NCI-H526 treated with DMSO at 0.1 percent for 48 hours (cell line): ENCODE measurements at regions not wholly inside any gene's neighbourhood (a gene's known extent, or its start where the extent isn't known, plus 50 kb on each side); places are given as distances from the start of the nearest gene placed in this dataset.

Experiments used
- DNase-seq: peaks from one replicate; lab custom pipeline; 2025; lab: John Stamatoyannopoulos, UW

- DNase-seq = no peak
Measured at GRCh38 chr14:71467361-71467811, 464.8 kb upstream of the RGS6 start.

- DNase-seq = no peak
Measured at GRCh38 chr14:71468701-71469100, 463.5 kb upstream of the RGS6 start.

- DNase-seq = no peak
Measured at GRCh38 chr14:71469643-71470335, 462.4 kb upstream of the RGS6 start.

- no peak for DNase-seq
Measured at GRCh38 chr14:71471634-71472355, 460.4 kb upstream of the RGS6 start.

GRCh38 chr14:71472356-71473340 is 459.6 kb upstream of the RGS6 start:
- no peak for DNase-seq

- DNase-seq = no peak
Measured at GRCh38 chr14:71473843-71474242, 458.4 kb upstream of the RGS6 start.

DNA sequence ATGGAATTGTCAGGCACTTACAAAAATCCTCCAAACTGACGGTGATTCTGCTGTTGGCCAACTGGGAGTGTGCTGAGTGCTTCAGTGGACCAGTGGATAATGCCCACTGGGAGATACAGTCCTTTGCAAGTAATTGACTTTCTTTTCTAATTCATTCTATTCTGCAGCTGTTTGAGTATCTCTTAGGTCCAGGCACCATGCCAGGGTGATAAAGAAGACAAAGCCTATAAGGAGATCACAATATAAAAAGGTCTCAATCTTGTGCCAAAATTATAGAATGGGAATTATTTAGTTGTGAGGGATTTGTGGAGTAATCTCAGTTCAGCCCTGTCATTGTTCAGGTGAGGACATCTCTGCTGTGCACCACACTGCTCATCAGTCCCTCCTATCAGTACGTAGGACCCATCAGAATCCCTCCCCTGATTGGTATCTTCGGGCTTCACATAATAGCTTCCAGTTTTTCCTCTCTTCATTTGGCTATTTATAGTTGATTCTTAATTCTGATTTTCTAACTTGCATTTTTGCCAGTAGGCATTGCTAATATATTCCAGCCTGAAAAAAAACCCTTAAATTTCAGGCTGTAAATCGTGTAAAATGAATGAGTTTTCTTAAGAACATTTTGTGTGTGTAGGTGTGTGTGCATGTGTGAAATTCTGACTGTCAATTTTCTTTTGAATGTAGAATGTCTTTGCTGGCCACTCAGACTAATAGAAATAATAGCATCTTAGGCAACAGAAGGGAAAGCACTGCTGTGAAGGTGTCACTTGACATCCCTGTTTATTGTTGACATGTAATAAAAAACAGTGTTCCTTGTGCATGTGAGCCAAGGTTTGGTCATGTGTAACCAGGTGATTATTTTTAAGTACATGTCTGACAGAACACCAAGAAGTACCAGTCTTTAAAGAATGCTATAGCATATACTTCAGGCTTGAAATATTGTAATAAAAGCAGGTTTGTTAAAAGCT is 457.6 kb upstream of the RGS6 start:
- DNase-seq = no peak

DNA sequence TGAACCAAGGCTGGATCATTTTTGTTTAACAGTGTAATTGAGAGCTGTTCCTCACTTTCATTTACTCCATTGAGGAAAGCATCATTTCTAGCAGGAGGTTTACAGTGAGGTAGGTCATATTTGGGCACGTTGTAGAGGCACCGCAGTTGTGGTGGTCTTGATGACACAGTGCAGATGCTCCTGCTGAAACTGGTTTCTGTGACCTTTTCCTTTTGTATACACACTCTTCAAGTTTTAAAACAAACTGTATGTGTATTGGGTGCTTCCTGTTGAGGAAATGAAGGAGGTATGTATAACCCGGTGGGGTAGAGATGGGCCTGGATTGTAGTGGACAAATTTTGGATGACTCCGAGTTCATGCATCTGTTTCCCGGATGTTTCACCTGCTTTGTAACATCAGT is 456.3 kb upstream of the RGS6 start:
- no peak for DNase-seq

GRCh38 chr14:71478542-71478941 is 453.7 kb upstream of the RGS6 start:
- DNase-seq = no peak

DNA sequence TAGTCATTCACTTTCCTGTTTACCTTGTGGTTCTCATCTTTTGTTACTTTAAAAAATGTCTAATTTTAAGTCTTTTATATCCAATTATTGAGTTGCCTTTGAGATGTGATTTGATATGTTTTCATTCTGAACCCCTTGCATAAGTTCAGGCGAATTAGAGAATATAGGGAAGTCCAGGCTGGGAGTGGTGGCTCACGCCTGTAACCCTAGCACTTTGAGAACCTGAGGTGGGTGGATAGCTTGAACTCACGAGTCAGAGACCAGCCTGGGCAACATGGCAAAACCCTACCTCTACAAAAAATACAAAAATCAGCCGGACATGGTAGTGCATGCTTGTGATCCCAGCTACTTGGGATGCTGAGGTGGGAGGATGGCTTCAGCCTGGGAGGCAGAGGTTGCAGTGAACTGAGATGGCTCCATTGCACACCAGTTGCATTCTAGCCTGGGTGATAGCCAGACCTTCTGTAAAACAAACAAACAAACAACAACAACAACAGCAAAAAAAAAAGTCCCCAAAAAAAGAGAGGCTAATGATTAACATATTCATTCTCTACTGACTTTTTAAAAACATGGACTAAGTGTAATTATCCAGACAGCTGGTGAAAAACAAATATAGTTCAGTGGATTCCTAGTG is 451.1 kb upstream of the RGS6 start:
- no peak for DNase-seq

GRCh38 chr14:71482671-71483070 is 449.6 kb upstream of the RGS6 start:
- no peak for DNase-seq

GRCh38 chr14:71483154-71483553 is 449.1 kb upstream of the RGS6 start:
- no peak for DNase-seq

- DNase-seq = no peak
Measured at GRCh38 chr14:71485833-71486232, 446.4 kb upstream of the RGS6 start.

GRCh38 chr14:71486279-71486678 is 445.9 kb upstream of the RGS6 start:
- DNase-seq = no peak

DNA sequence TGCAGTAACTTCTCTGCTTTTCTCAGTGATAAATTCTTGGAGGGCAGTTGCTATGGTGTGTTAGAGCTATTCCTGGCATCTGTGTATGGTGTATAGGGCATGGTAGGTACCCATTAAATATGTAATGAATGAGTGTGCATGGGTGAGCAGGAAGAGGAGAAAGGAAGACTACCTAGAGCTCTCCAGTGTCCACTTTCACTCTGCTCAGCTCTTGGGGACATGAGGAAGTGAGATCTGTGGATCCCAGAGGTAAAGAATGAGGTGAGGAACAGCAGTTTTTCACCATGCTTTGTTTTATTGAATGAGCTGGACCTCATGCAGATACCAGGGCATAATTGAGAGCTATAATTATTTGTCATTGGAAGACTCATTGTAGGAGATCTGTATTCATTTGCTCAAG is 444.8 kb upstream of the RGS6 start:
- DNase-seq = no peak

GRCh38 chr14:71487941-71488340 is 444.3 kb upstream of the RGS6 start:
- no peak for DNase-seq

- no peak for DNase-seq
Measured at GRCh38 chr14:71488703-71489191, 443.5 kb upstream of the RGS6 start.

DNA sequence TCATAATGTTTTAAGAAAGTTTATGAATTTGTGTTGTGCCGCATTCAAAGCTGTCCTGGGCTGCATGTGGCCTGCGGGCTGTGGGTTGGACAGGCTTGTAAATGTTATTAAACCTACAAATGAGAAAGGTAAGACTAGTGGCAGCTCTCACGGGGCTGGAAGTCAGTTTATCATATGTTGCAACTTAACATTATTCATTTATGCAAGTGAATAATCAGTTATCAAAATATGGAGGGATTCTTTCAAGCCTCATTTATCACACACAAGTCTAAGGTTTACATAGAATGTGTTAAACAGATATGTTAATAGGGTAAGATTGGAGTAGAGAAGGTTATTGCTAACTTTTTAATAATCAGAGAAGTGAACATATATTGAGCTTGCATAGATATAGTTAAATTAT is 442.5 kb upstream of the RGS6 start:
- no peak for DNase-seq

GRCh38 chr14:71491931-71492330 is 440.3 kb upstream of the RGS6 start:
- DNase-seq = no peak

DNA sequence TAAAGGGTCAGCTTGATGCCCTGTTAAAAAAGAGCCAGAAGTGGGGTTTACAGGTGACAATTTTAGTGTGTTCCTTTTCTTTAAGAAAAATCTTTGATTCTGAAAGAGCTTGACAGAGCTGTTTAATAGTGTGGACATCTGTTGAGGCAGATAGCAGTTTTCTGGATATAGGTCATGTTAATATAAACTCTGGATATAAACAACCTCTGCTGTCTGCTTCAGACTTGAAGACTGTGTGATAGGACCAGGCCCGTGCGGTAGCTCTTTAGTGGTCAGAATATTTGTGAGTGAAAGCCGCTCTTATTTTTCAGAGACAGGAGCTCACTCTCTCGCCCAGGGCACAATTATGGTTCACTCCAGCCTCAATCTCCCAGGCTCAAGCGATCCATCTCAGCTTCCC is 439.9 kb upstream of the RGS6 start:
- DNase-seq = no peak

GRCh38 chr14:71497645-71498086 is 434.6 kb upstream of the RGS6 start:
- DNase-seq = no peak
